Activated CD8-positive, alpha-beta memory T cell treated with anti-CD3 and anti-CD28 coated beads, Interleukin-2, amount 50 U/mL, for 48 hours (primary cell): ENCODE measurements at regions not wholly inside any gene's neighbourhood (a gene's known extent, or its start where the extent isn't known, plus 50 kb on each side); places are given as distances from the start of the nearest gene placed in this dataset.
"Not testable (repeated sequence)": the region's sequence is repeated elsewhere in the genome, so short reads cannot be mapped to it uniquely, and the experiment has no call there.

Experiments
- DNase-seq: peaks from one replicate; pipeline ENCODE4 v3.0.0-alpha.2; 2020

- not testable (repeated sequence) for DNase-seq
Observed at GRCh38 chr5:100013305-100013704, 521.9 kb upstream of the FAM174A start.

DNA sequence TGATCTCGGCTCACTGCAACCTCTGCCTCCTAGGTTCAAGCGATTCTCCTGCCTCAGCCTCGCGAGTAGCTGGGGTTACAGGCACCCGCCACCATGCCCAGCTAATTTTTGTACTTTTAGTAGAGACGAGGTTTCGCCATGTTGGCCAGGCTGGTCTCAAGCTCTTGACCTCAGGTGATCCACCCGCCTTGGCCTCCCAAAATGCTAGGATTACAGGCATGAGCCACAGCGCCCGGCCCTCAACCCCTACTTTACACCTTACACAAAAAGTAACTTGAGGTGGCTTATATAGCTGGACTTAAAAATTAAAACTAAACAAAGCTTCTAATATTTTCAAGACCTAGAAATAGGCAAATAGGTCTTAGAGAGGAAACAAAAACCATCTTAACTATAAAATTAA, 524.0 kb upstream of the FAM174A start:
- DNase-seq = not testable (repeated sequence)

GRCh38 chr5:100004969-100005368, 530.2 kb upstream of the FAM174A start:
- no peak for DNase-seq

DNA sequence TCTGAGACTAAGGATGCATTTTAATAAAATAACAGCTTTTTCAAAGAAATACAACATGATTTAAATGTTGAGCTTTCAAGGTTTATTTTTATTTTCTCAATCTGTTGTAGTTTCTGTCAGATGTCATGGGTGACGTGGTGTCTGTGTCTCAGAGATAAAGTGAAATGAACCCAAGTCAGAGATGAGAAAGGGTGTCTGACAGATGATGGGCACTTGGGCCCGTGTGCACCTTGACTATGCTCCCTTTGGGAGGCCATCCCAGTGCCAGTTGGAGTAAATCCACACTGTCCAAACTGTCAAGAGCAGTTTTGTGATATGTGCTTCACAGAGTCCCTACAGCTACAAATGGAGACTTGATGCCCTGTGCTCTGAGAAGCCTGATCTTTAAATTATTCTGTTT, 536.9 kb upstream of the FAM174A start:
- DNase-seq = no peak

- DNase-seq = no peak
Observed at GRCh38 chr5:99995407-99995806, 539.8 kb upstream of the FAM174A start.

GRCh38 chr5:99973779-99974178, 561.4 kb upstream of the FAM174A start:
- DNase-seq = no peak

GRCh38 chr5:99955962-99956361, 579.2 kb upstream of the FAM174A start:
- no peak for DNase-seq

- no peak for DNase-seq
Observed at GRCh38 chr5:99955006-99955405, 580.2 kb upstream of the FAM174A start.

GRCh38 chr5:99949969-99950524, 585.1 kb upstream of the FAM174A start:
- DNase-seq = no peak

DNA sequence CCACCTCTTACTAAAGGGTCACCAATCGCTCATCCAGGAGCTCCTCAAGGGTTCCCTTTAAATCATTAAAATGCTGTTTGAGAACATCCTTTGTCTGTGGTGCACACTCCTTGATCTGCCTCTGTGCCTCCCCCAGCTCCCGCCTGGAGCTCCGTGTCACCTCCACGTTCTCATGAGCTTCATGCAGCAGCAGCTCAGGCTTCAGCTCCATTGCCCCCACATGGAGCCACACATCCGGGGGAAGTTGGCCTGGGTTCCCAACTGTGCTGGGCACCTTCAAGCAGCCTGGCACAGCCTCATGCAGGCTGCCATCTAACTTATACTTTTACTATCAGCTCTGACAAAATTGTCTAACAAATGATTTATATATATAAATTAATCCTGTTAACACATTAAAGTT, 585.8 kb upstream of the FAM174A start:
- no peak for DNase-seq

DNA sequence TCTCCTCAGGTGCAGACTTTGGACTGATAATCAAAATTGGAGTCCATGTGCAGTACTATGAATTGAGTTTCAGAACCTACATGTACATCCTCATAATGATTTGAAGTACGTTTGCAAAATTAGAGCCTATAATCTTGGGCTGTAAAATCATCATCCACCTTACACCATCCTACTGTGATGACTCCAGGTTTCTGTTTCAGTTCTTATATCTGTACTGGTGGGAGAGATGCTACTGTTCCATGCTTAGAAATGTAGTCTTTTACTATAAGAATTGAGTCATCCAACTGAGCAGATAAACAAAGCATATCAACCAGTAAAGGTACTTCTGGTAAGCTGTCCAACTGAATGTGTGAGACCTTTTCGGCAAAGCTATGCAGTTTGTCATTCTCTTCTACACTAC, 586.3 kb upstream of the FAM174A start:
- DNase-seq = no peak

DNA sequence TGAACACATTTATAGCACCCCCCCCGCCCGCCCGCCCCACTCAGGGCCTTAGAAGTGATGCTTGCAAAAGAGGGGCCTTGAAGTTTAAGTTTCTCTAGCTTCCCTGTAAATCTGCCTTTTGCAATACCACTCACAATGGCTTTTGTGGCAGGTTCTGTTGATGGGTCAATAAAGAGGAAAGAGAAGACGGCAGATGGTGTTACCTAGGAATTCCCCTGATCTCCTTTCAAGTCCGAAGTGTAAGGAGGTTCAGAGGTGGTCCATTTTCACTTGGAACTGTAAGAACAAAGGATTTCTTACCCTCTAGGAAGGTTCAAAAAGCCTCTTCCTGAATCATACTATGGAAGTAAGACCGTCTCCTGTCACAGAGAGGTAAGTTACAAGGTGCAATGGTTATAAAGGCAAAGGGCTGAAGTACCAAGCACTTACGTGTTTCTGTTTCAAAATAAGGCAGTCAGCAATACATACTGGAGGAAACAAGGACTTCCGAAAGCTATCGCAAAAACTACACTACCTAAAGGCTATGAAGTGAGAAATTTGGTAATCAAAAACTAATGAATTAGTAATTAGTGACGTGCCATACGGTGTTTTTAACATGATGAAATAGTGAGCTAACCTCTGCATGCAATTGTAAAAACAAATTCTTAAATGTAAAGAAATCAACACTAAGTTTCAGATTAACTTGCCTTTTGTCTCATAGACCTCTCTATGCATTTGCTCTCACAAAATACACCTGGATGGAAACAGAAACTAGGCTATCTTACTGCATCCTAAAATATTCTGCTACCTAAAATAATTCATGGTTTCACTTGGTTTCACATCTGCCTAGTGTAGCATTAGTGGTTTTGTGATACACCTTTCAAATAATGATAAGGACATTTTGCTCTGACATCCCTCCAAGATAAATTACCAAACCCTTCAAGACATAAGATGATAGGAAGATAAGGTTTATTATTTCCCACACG, 589.4 kb upstream of the FAM174A start:
- DNase-seq = no peak

DNA sequence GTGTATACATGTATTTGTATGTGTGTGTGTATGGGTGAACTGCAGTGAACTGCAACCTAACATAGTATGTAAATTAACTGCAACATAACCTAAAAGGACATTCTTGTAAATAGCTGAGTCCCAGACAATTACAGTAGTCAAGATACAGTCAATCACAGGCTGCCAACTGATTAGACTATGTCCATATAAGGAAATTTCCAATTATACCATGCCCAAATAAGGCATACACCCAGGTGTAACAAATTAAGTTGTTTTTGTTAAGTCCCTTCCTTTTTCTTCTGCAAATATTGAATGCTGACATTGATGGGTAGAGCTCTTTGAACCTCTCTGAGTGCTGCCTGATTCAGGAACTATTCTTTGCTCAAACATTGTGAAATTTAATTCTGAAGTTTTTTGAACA, 594.6 kb upstream of the FAM174A start:
- DNase-seq = no peak

GRCh38 chr5:99936911-99937310, 598.3 kb upstream of the FAM174A start:
- DNase-seq = no peak

- DNase-seq = no peak
Observed at GRCh38 chr5:99929806-99930135, 605.4 kb upstream of the FAM174A start.

DNA sequence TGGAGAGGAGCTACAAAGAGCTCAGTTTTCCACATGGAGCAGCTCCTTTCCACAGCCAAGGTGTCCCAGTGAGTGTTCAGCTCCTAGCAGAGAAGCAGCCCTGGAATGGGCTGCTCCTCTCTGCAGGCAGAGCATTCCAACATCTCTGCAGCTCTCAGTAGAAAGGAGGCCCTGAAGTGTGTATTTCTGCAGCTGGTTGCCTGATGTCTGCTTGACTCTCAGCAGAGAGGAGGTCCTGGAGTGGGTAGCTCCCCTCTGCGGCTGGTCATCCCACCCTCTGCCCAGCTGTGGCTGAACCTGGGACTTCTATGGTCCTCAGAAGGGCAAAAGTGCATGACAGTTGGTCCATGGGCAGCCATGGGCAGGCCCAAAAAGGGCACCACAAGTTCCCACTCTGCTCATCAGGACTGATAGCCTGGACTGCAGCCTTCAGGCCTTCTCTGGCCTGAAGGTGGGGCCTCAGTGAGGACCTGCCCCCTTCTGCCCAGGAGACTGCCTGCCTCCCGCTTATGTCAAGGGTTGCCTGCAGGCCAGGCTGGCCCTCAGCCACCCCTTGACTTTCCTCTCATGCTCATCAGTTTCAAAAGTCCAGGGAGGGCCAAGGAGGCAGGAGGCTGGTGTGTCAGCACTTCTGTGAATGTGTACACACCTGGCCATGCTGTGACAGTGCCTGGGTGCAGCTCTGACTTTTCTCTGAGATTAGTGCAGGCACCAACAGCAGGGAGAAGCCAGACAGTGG, 605.9 kb upstream of the FAM174A start:
- no peak for DNase-seq

- no peak for DNase-seq
Observed at GRCh38 chr5:99928490-99928889, 606.7 kb upstream of the FAM174A start.

DNA sequence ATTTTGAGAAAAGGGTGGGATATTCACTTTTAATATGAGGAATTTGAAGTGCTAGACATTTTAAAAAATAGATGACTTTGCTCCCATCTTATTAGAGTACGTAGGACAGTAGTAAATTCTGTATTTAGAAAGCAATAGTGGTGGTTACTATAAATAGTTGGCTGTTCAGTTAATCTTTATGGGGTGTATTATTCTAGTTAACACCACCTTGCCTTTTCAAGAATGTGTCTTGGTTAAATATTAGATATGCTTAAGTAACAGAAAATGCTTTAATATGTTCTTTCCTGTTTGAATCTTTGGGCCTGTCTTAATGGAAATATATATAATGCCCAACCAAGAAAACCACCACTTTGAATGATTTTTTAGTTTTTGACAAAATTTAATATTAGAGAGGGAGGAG, 608.7 kb upstream of the FAM174A start:
- DNase-seq = no peak

DNA sequence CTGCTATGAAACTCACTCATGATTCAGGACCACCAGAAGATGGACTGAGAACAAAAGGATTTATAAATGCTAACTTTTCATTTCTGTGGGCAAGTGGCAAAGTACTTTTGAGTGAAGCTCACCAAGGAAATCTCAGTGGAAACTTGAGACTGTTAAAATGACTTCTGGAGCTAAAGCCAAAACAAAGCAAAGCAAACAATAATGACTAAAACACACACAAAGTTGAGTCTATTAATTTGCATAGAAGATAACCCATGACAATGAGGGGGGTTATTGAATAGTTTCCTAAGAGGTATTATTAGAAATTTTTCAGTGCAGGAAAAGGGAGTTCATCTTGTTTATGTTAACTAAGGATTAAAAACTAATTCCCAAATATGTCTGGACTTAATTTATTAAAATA, 612.8 kb upstream of the FAM174A start:
- DNase-seq = no peak

DNA sequence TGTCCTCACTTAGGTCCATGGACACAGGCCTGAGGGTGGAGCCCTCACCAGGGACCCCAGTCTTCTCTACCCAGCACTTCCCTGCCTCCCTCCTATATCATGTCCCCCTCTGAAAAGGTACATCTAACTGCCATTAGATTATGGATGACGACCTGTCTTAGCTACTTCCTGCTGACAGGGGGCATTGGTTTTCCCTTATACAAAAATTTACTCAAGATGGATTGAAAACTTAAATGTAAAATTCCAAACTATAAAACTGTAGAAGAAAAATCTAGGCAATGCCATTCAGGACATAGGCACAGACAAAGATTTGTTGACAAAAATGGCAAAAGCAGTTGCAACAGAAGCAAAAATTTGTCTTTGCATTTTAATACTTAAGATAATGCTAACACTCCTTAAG, 623.2 kb upstream of the FAM174A start:
- no peak for DNase-seq

GRCh38 chr5:99906776-99907175, 628.4 kb upstream of the FAM174A start:
- DNase-seq = no peak

DNA sequence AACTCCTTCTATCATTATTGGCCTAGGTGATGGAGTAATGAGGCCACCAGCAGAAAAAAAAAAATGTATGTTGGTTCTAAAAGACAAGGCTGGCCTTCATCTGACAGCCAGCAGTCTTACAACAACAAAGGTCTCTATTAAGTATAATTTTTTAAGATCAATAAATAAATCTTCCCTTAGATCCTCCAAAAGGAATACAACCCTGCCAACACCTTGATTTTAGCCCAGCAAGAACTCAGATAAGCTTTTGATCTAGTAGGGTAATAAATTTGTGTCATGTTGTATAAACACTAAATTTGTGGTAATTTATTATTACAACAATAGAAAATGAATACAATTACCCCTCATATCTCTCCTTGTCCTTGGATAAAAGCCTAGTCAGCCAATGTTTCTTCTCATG, 633.2 kb upstream of the FAM174A start:
- no peak for DNase-seq

DNA sequence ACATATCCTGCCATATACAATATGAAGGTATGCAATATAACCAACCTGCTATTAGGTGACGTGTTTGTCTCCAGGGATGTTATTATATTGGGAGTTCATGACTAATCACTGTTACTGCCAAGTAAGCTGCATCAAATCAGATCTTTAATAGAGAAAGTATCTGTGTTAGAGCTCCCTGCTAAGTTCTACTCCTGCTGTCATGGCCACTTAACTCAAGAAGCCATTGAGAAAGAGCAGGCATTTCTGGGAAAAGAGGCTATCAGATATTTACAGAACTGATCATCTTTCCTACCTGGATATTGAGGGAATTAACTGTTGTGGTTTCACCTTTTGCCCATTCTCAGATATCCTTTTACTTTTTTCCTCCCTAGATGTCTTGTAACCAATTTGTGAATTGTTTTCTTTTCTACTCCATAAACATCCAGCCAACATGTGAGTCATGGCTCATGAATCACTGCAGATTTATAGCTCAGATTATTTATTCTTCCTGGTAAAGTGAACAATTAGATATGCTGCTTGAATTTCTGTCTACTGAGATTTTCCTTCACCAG, 634.8 kb upstream of the FAM174A start:
- DNase-seq = no peak
